GM21619 (cell line): ENCODE measurements at regions not wholly inside any gene's neighbourhood (a gene's known extent, or its start where the extent isn't known, plus 50 kb on each side); places are given as distances from the start of the nearest gene placed in this dataset.

Experiments
- ATAC-seq: cut with Tn5 transposase; IDR thresholded peaks from one replicate; pipeline ENCODE4 v1.9.1; 2021; ENCODE audit not compliant: unreplicated experiment

DNA sequence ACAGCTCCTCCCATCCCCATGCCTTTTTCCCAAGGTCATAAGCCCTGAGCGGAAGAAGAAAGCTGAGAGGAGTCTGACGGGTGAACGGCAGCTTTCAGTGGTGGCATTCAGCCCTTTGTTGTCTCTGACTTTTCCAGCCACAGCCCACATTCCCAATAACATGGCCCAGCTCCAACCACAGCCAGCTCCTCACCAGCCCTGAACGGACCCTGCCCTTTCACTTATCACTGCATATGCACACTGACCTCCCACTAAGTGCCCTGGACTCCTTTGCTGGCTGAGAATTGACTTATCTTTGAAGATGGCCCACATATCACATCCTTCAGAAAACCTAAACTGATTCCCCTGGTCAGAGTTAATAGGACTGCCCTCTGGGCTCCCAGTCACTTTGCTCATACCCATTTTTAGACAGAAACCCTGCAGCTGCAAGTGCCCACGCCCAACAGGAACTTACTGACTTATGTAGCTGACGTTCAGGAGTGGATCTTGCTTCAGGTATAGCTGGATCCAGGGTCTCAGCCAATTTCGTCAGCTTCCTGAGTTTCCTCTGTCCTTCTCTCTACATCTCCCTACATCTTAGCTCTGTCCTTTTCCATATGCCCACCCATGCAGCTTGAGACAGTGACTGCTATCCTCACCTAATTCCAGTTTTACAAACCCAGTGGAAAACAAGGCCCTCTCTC is 348.5 kb upstream of the PROK2 start:
- no peak for ATAC-seq

DNA sequence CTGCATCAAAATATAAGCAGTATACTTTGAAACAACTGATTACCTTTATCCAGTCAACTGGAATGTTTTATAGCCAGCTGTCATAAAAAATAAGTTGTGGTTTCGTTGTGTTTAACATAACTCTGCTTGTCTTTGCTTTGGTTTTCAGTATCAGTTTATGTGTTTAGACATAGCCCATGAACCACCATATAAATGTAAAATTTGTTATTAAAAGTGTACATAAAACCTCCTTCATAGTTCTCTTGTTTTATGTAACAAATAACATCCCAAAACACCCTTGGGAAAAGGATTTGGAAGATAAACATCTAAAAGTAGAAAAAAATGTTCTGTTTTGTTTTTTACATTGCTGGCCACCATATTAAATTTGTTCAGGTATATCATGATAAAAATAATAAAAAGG is 347.0 kb upstream of the PROK2 start:
- no peak for ATAC-seq

- ATAC-seq = no peak
These were observed 345.6 kb upstream of the PROK2 start for GRCh38 chr3:72130565-72130964.

DNA sequence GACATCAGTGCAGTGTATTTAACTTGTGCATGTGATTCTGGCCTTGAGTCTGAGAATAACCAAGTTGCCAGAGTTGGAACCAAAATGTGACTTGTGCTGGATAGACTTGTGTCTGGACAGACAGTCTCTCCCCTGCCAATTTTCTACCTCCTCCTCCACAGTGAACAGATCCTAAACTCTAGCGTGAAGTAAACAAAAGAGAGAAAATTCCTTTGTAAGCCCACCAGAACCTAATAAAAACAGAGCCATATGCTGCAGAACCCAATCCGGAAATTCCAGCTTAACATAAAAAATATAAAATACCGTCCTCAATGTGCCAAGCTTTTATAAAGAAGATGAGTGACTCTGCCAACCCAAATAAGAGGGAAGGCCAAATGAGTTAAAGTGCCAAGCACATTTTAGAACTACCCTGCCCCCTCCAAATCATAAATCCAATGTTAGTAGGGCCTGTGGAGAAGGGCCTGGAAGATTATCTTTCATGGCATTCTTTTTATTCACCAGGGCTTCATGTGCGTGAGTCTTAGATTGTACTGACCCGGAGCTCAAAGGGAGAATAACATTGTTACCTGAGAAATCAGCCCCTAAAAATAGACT is 344.6 kb upstream of the PROK2 start:
- ATAC-seq = no peak

DNA sequence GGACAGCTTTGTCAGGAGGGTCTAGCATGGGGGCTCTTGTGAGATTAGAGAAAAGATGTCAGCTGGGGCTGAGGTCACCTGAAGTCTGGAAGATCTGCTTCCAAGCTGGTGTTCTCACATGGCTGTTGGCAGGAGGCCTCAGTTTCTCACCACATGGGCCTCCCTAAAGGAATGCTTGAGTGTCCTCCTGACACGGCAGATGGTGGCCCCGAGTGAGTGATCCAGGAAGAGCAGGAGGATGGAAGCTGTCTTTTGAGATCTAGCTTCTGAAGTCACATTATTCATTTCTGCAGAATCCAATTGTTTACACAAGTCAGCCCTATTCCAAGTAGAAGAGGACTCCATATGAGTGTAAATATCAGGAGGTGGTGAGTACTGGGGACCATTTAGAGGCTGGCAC is 344.0 kb upstream of the PROK2 start:
- ATAC-seq = no peak

DNA sequence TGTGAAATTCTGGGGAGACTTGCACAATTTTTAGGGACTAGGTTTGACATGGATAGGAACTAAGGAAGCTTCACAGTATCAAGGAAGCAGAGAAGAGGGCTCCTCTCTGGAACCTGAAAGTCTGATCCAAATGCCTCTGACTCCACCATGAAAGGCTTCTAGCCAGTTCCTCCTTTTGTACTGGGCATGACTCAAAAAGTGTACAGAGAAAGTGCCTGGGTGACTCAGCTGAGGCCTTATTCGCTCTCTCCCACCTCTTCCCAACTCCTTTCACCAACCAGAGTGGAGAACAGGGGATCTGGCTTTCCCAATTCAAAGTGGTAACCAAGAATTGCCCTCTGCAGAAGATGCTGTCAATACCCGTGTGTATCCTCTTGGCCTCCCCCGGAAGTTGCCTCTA is 342.9 kb upstream of the PROK2 start:
- ATAC-seq = no peak

DNA sequence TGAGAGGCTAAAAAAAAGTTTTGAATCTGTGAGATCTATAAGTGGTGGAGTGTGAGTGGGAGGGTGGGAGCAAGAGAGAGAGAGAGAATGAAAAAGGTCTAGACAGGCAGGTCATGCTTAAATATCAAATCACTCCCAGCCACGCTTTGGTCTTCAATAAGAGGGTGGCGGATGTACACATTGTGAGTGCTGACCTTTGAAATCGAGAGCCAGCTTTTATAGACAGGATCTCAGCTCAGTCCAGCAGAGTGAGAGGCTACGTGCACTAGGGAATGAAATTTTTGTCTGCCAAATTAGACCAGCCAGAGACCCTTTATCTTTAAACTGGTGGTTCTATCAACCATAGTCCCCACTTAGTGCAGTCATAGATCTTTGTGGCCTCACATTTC is 342.3 kb upstream of the PROK2 start:
- ATAC-seq = no peak

- ATAC-seq = no peak
These were observed 341.7 kb upstream of the PROK2 start for GRCh38 chr3:72126441-72127223.

DNA sequence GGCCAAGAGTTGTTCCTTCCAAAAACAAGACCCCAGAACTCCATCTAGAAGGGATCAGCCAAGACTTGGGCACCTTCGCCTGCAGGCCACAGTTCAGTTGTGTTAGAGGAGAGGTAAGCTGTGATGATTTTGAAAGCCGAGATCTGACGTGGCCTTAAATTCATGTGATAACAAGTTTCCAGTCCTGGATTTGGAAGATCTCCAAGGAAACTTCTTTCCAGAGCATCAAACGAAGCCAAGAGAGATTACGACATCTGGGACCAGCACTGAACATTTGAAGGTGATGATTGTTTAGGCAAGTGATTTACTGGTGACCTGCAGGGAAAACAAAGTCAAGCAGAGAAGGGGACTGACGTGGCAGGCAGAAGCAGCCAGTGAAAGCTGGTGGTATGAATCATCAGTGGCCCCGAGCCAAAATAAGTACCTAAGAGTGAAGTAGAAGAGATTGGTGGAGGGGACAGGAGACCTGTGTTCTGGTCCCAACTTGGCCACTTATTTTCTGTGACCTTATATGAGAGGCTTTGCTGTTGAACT is 339.0 kb upstream of the PROK2 start:
- ATAC-seq = peak; percentile 53

- ATAC-seq = peak; percentile 74
These were observed 336.1 kb upstream of the PROK2 start for GRCh38 chr3:72120806-72121778.

GRCh38 chr3:72120039-72120438 is 335.1 kb upstream of the PROK2 start:
- no peak for ATAC-seq

DNA sequence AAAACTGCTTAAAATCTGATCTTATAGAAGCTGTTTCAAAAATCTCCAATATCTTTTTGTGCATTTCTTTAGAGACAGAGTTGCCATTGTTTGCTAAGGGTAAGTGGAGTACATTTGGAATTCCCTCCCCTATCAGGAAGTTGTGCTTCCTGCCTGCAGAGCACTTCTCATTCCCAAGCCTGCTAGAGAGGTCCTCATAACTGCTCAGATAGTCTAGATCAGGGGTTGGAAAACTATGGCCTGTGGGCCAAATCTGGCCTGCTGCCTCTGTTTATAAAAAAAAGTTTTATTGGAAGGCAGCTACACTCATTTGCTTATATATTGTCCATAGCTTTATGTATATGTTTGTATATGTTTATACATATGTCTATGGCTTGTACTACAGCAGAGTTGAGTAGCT is 333.7 kb upstream of the PROK2 start:
- ATAC-seq = no peak

GRCh38 chr3:72116226-72116625 is 331.3 kb upstream of the PROK2 start:
- ATAC-seq = no peak

DNA sequence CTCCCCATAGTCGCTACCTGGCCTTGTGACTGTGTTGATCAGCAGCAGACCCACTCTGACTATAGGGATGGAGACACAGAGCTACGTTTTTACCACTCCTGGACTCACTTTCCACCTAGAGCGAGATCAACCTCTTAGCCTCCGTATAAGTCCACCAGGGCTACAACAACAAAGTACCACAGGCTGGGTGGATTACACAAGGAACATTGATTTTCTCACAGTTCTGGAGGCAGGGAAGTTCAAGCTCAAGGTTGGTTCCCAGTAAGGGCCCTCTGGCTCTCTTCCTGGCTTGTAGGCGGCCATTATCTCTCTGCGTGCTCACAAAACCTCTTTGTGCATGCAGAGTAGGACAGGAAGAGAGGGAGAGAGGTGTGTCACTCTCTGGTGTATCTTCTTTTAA is 330.4 kb upstream of the PROK2 start:
- ATAC-seq = no peak

DNA sequence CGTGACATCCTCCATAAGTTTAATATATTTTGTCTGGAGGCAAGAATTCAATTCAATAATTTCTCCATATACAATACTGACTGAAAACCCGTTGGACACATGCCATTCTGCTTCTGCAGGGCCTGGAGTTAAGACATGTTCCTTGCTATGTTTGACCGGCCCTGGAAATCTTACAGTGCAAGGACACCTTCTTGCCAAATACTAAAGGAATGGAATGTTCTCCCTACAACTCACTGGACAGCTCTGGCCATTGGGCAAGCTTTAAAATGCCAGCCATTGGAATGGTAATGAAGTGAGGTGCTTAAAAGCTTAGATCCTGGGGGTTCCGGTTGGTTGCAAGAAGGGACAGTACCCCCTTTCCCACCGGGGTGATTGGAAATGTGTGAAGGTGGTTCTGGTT is 329.8 kb upstream of the PROK2 start:
- no peak for ATAC-seq

DNA sequence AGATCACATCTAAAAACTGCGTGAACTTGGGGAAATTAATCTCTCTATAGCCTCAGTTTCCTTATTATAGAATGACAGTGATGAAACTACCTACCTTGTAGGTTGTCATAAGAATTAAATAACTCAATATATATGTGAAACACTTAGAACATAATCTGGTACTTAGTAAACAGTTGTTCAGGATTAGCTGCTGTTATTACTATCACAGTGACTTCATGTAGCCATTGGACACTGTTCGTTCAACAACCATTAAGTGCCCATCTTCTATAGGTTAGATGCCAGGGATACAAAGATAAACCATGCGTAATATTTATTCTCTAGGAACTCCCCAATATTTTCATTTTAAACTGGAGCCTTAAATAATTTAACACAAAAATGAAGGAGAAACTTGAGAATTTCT is 329.0 kb upstream of the PROK2 start:
- no peak for ATAC-seq

- no peak for ATAC-seq
These were observed 328.6 kb upstream of the PROK2 start for GRCh38 chr3:72113564-72113963.

- no peak for ATAC-seq
These were observed 327.5 kb upstream of the PROK2 start for GRCh38 chr3:72112435-72112834.

DNA sequence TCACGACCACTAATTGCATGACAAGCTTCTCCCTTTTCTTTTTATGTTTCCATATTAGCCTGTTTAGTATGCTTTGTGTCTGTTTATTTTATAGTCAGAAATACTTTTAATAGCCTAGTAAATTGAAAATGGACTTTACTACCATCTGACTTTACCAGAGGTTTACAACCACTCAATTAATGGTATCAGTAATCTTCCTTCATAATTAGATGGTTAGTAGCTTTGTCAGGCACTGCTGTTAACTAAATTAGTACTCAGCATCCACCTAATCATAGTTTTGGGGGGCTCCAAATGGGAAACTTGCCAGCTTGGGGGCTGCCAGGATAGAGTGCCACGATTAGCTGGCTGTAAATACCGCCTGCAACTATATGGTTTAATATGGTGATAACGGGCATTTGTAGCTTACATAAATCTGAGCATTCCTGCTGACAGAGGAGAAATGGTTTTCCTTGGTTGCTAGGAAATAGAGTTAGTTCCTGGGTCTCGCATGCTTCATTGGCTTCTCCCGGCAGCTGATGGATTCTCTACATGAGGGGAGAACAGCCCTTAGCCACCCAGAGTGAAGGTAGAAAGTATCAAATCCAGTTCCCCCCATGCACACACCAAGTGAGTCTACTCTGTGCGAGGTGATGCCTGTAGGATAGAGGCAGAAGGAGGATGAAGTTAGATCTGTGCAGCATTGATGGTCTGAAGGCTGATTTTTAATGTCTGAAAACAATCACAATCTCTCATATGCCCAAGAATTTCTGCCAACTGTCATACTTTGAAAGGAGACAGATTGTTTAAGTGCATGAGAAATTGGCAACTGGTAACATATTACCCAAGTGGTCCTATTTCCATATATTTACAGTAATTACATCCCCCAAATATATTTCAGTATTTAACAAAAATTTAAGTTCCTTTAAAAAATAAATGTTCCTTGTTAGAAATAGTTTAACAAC is 326.6 kb upstream of the PROK2 start:
- ATAC-seq = no peak
